HG02759 (cell line): ENCODE measurements at regions not wholly inside any gene's neighbourhood (a gene's known extent, or its start where the extent isn't known, plus 50 kb on each side); places are given as distances from the start of the nearest gene placed in this dataset.
"Not testable (repeated sequence)": the region's sequence is repeated elsewhere in the genome, so short reads cannot be mapped to it uniquely, and the experiment has no call there.

ENCODE experiments used
- ATAC-seq: cut with Tn5 transposase; IDR thresholded peaks from one replicate; pipeline ENCODE4 v1.9.1; 2021; ENCODE audit warnings: mild to moderate bottlenecking, moderate library complexity; ENCODE audit not compliant: unreplicated experiment

DNA sequence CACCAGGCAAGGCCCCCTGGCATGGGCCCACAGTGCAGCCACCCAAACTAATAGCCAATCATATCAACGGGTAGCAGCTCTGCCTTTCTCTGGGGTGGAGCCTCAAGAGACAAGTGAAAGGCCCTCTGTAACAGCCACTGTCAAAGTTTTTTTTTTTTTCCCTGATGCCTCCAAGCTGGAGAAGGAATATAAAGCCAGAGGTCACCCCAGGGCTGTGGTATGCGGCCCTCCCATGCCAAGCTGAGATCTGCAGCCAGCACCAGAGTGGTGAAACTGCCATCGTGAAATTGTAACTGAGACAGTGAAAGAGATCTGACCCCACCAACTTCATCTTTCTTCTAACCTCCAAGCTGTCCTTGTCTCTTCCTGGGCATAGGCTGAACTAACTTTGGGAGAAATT, 407.0 kb downstream of the KLHL4 start:
- no peak for ATAC-seq

DNA sequence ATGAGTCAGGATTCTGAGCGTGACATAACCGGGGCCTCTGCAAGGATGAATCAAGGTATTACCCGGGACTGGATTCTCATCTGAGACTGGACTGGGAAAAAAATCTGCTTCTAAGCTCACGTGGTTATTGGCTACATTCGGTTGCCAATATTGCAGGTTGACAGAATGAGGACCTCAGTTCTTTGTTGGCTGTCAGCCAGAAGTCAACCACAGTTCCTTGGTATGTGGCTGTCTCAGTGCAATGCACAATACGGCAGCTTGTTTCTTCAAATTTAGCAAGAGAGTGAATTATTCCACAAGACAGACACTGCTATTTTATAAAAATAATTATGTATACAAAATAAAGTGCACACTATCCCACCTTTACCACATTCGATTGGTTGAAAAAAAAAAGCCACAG, 424.2 kb downstream of the KLHL4 start:
- ATAC-seq, result no peak

GRCh38 chrX:87961471-87961870, 443.9 kb downstream of the KLHL4 start:
- no peak for ATAC-seq

DNA sequence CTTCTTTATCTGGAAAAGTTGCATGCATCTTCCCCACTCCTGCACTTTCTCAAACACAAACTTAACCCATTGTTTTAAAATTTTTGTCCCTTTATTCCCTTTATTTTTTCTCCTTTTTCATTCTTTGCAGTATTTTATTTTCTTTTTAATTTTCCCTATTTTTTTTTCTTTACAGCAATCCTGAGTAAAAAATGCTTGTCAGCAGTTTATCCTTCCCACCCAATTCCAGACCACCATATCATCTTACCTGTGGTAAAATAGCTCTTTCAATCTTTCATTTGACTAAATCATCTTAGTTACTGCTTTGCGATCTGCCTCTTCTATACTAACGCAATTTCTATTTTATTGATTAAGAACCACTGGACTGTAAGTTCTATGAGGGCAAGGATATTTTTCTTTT, 450.5 kb downstream of the KLHL4 start:
- no peak for ATAC-seq

DNA sequence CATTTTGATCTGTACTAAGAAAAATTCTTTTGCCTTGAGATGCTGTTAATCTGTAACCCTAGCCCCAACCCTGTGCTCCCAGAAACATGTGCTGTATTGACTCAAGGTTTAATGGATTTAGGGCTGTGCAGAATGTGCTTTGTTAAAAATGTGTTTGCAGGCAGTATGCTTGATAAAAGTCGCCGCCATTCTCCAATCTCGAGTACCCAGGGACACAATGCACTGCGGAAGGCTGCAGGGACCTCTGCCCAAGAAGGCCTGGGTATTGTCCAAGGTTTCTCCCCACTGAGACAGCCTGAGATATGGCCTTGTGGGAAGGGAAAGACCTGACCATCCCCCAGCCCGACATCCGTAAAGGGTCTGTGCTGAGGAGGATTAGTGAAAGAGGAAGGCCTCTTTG, 454.5 kb downstream of the KLHL4 start:
- not testable (repeated sequence) for ATAC-seq

DNA sequence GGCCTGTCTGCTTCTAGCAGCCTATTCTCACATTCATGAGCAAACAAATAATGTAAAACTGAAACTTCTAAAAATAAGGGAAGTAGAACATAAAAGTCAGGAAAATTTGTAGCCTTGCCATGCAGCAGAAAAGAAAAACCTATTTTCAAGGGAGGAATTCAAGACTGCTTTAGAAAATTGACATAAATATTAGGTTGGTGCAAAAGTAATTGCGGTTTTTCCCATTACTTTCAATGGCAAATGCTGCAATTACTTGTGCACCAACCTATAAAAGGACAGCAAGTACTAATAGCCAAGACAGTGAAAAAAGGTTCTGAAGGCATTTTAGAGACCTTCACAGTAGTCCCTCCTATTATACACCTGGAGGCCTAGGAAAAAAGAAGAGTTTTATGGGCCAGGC, 457.8 kb downstream of the KLHL4 start:
- ATAC-seq, result no peak

DNA sequence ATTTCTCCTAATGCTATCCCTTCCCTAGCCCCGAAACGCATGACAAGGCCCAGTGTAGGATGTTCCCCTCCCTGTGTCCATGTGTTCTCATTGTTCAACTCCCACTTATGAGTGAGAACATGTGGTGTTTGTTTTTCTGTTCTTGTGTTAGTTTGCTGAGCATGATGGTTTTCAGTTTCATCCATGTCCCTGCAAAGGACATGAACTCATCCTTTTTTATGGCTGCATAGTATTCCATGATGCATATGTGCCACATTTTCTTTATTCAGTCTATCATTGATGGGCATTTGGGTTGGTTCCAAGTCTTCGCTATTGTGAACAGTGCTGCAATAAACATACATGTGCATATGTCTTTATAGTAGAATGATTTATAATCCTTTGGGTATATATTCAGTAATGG, 490.3 kb downstream of the KLHL4 start:
- not testable (repeated sequence) for ATAC-seq

DNA sequence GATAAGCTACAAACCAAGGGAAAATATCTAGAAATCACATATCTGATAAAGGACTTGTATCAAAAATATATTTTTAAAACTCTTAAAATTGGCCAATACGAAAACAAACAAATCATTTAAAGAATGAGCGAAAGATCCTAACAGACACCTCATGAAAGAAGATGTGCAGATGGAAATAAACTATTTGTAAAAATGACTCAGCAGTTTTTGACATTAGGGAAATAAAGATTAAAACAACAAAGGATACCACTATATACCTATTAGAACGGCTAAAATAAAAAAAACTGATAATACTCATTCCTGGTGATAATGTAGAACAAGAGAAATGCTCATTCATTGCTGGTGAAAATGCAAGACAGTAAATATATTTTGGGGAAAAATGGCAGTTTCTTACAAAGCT, 506.4 kb downstream of the KLHL4 start:
- ATAC-seq, result no peak

DNA sequence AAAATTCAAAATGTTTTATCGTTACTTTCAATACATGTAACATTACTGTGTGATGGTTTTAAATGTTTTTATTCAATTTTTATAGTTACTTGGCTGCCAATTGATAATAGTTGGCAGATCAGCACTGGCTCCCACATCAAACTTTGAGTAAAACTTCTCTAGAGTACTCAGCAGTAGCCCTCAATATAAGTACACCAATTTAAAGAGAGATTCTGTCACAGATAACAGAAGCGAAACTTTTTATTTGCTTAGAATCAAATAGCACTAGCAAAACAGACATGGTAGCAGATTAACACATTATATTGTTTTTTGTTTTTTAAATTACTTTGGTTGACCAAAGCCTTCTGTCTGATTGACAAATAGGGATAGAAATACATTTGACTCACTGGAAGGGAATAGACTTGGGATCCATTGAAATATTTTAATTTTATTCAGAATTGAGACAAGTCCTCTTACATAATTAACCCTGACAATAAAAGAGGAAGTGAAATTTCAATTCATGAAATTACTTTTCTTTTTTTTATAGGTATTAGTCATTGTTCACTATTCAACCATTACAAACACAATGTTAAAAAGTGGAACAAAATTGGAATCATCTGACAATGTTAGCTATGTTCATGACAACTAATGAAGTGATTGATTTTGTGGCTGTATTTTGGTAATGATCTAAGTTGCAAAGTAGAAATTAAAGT, 554.9 kb downstream of the KLHL4 start:
- no peak for ATAC-seq

DNA sequence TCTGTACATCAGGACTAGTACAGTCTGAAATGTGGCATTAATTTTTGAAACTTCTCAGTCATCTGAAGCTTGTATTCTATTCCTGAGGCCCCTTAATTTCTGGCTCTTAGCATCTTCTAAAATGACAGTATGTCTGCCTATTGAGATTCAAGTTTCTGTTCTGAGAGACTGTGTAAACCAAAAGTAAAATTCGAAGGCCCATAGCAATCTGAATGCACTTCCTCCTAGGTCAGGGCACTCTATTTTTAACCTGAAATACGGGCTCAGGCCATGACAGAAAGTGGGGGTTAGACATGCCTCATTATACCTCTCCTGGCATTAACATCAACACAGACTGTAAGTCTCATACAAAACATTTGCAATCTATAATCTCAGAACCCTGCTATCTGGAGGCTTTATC, 584.4 kb downstream of the KLHL4 start:
- ATAC-seq, result no peak

DNA sequence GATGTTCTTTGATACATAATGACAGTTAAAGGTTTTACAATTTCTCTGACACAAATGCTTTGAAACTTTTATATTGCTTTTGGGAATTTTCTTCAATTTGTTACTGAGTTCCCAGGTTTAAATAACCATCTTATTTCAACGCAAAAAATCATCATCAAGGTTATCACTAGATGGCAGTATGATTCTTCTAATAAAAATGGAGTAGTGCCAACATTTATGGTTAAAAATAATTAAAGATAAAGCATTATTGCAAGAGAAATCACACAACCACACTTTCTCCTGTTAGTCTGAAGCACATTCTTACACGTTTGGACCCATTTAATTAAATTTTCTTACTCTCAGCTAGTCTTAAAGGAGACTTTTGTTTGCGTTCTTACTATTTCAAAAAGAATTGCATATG, 611.3 kb upstream of the CPXCR1 start:
- no peak for ATAC-seq

DNA sequence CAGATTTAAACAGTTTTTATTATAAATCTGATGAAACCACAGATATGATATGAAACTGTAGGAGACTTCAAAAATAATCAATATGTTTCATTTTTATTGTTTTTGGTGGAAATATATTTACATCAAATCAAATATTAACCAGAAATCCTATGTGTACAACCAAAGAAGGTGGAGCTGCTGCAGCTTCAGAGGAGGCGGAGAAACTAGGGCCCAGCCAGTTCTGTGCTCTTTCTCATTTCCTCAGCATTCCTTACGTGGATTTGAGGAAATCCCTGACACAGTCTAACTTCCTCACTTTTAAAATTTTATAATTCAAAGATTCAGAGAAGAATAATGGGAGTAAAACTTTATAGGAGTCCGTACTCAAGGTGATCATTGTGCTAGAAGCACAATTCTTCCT, 610.7 kb upstream of the CPXCR1 start:
- no peak for ATAC-seq

DNA sequence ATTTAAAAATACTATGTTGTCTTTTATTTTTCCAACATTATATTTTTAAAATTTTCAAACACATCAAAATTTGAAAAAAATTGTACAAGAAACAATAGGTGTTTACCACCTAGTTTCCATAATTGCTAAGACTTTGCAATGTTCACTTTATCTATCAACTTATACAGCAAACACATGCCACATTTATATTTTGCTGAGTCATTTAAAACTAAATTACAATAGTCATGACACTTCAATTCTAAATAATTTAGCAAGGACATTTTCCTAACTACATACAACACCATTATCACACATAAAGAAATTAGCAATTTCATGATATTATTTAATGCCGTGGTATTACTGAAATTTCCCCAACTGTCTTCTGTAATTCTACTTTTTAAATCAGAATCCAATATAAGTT, 600.4 kb upstream of the CPXCR1 start:
- no peak for ATAC-seq

DNA sequence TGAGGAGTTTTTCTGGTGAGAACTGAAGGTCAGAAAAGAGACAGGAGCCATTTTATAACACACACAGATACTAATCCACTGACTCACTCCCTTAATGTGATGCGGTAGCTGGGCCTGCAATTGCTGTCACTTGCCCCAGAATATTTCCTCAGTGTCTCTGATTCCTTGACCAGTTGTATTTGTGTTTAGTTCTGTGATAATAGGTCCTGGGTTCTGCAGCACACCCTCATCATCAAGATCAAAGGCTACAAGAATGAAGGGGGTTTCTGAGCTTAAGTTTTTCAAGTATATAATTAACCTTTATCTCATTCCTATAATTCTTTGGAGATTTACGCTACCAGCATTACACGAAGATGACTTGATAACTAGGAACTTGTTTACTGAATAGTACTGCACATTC, 576.5 kb upstream of the CPXCR1 start:
- no peak for ATAC-seq

DNA sequence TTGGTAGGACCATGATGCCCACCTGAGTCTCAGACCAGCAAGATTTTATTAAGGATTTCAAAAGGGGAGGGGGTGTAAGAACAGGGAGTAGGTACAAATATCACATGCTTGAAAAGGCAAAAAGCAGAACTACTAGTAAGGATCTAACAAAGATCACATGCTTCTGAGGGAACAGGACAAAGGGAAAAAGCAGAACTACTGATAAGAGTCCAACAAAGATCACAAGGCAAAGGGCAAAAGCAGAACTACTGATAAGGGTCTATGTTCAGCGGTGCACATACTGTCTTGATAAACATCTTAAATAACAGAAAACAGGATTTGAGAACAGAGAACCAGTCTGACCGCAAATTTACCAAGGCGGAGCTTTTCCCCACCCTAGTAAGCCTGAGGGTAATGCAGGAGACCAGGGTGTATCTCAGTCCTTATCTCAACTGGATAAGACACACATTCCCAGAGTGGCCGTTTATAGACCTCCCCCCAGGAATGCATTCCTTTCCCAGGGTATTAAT, 573.0 kb upstream of the CPXCR1 start:
- not testable (repeated sequence) for ATAC-seq

- no peak for ATAC-seq
Measured at GRCh38 chrX:88202149-88202548, 544.9 kb upstream of the CPXCR1 start.

GRCh38 chrX:88244066-88244465, 503.0 kb upstream of the CPXCR1 start:
- no peak for ATAC-seq

DNA sequence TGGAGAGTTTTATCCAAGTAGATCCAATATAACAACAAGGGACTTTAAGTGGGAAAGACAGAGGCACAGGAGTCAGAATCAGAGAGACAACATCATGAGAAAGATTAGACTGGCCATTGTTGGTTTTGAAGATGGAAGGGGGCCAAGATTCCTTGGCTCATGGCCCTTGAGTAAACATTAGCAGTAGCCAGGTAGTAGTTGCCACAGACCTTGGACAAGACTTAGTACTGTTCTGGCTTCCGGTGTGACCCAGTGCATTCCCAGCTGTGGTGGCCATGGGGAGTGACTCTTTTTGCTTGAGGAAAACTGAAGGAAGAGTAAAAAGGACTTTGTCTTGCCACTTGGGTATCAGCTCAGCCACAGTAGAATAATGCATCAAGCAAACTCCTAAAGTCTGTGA, 462.2 kb upstream of the CPXCR1 start:
- no peak for ATAC-seq

- not testable (repeated sequence) for ATAC-seq
Measured at GRCh38 chrX:88313972-88314371, 433.1 kb upstream of the CPXCR1 start.

DNA sequence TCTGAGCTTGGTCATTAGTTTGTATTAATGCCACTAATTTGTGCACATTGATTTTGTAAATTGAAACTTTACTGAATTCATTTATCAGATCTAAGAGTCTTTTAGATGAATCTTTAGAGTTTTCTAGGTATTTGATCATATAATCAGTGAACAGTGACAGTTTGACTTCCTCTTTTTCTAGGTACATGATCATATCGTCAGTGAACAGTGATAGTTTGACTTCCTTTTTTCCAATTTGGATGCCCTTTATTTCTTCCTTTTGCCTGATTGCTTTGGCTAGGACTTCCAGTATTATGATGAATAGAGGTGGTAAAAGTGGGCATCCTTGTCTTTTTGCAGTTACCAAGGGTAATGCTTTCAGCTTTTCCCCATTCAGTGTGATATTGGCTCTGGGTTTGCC, 421.4 kb upstream of the CPXCR1 start:
- no peak for ATAC-seq

- no peak for ATAC-seq
Measured at GRCh38 chrX:88355252-88355651, 391.8 kb upstream of the CPXCR1 start.

GRCh38 chrX:88366314-88366713, 380.7 kb upstream of the CPXCR1 start:
- ATAC-seq, result no peak

GRCh38 chrX:88378406-88378805, 368.6 kb upstream of the CPXCR1 start:
- ATAC-seq, result no peak
